ENCODE measurements at regions not wholly inside any gene's neighbourhood (a gene's known extent, or its start where the extent isn't known, plus 50 kb on each side); places are given as distances from the start of the nearest gene placed in this dataset.

- no peaks in the 10 kb centered on the region for H3K27me3 ChIP-seq (ENCODE audit: insufficient read depth, poor library complexity, severe bottlenecking)
- no peak overlapping the region for H3K27ac ChIP-seq (replicated peaks)
- H3K4me3 ChIP-seq (replicated peaks; ENCODE audit: insufficient read depth, low read length), result no peak overlapping the region
- DNase-seq (ENCODE audit: low read depth in 1 of 2, low spot score in 1 of 2), result no peak
- no peak for TF ChIP-seq GABPA (IDR thresholded peaks at IDR 0.05; ENCODE audit: low read depth)
- TF ChIP-seq CTCF (IDR thresholded peaks at IDR 0.05; ENCODE audit: insufficient read depth, low read length), result no peak
- TF ChIP-seq SPI1 (IDR thresholded peaks at IDR 0.05; ENCODE audit: borderline replicate concordance, low read depth), result no peak
- TF ChIP-seq REST (IDR thresholded peaks at IDR 0.05; ENCODE audit: insufficient replicate concordance, low read depth), result no peak
- no peak for TF ChIP-seq POLR2AphosphoS5 (IDR thresholded peaks at IDR 0.05; ENCODE audit: low read depth)
Observed at GRCh38 chr3:86562090-86562489, 428.9 kb downstream of the VGLL3 start.

- TF ChIP-seq REST (IDR thresholded peaks at IDR 0.05; ENCODE audit: insufficient replicate concordance, low read depth), result no peak
- no peak for TF ChIP-seq POLR2AphosphoS5 (IDR thresholded peaks at IDR 0.05; ENCODE audit: low read depth)
- TF ChIP-seq SPI1 (IDR thresholded peaks at IDR 0.05; ENCODE audit: borderline replicate concordance, low read depth), result no peak
- no peak for TF ChIP-seq CTCF (IDR thresholded peaks at IDR 0.05; ENCODE audit: insufficient read depth, low read length)
- TF ChIP-seq GABPA (IDR thresholded peaks at IDR 0.05; ENCODE audit: low read depth), result no peak
- Histone ChIP-seq H3K4me3 (replicated peaks; ENCODE audit: insufficient read depth, low read length) (no peak overlapping the region), H3K27me3 (ENCODE audit: insufficient read depth, poor library complexity, severe bottlenecking) (no peaks in the 10 kb centered on the region), H3K27ac (replicated peaks) (no peak overlapping the region)
- DNase-seq (ENCODE audit: low read depth in 1 of 2, low spot score in 1 of 2), result no peak
Observed at GRCh38 chr3:86561215-86561614, 429.7 kb downstream of the VGLL3 start.

GRCh38 chr3:86554383-86554782 lies 436.6 kb downstream of the VGLL3 start:
- TF ChIP-seq SPI1 (IDR thresholded peaks at IDR 0.05; ENCODE audit: borderline replicate concordance, low read depth), result no peak
- TF ChIP-seq REST (IDR thresholded peaks at IDR 0.05; ENCODE audit: insufficient replicate concordance, low read depth), result no peak
- TF ChIP-seq POLR2AphosphoS5 (IDR thresholded peaks at IDR 0.05; ENCODE audit: low read depth), result no peak
- TF ChIP-seq CTCF (IDR thresholded peaks at IDR 0.05; ENCODE audit: insufficient read depth, low read length), result no peak
- no peak for TF ChIP-seq GABPA (IDR thresholded peaks at IDR 0.05; ENCODE audit: low read depth)
- Histone ChIP-seq H3K4me3 (replicated peaks; ENCODE audit: insufficient read depth, low read length) (no peak overlapping the region), H3K27me3 (ENCODE audit: insufficient read depth, poor library complexity, severe bottlenecking) (no peaks in the 10 kb centered on the region), H3K27ac (replicated peaks) (no peak overlapping the region)
- no peak for DNase-seq (ENCODE audit: low read depth in 1 of 2, low spot score in 1 of 2)

All from HL-60 (cell line).